NCI-H1048 (cell line): ENCODE measurements at regions not wholly inside any gene's neighbourhood (a gene's known extent, or its start where the extent isn't known, plus 50 kb on each side); places are given as distances from the start of the nearest gene placed in this dataset.

Source experiments
- DNase-seq: peaks from one replicate; lab custom pipeline; 2025; lab: John Stamatoyannopoulos, UW

- DNase-seq = no peak
These were observed 154.9 kb upstream of the ANKRD28 start for GRCh38 chr3:15952543-15953175.

GRCh38 chr3:15953841-15954240 is 156.1 kb upstream of the ANKRD28 start:
- DNase-seq = no peak

GRCh38 chr3:15955968-15956367 is 158.2 kb upstream of the ANKRD28 start:
- no peak for DNase-seq

- DNase-seq = no peak
These were observed 161.1 kb upstream of the ANKRD28 start for GRCh38 chr3:15958692-15959433.

GRCh38 chr3:15959434-15959811 is 161.6 kb upstream of the ANKRD28 start:
- no peak for DNase-seq

GRCh38 chr3:15964605-15965442 is 167.0 kb upstream of the ANKRD28 start:
- no peak for DNase-seq

GRCh38 chr3:15967577-15967976 is 169.8 kb upstream of the ANKRD28 start:
- DNase-seq = no peak

- no peak for DNase-seq
These were observed 172.3 kb upstream of the ANKRD28 start for GRCh38 chr3:15969874-15970640.

GRCh38 chr3:15973414-15973813 is 175.6 kb upstream of the ANKRD28 start:
- no peak for DNase-seq

- no peak for DNase-seq
These were observed 176.2 kb upstream of the ANKRD28 start for GRCh38 chr3:15973940-15974339.

- DNase-seq = no peak
These were observed 176.9 kb upstream of the ANKRD28 start for GRCh38 chr3:15974647-15975046.

GRCh38 chr3:15976524-15976923 is 178.7 kb upstream of the ANKRD28 start:
- DNase-seq = no peak

- DNase-seq = no peak
These were observed 179.3 kb upstream of the ANKRD28 start for GRCh38 chr3:15977090-15977489.

GRCh38 chr3:15977598-15978232 is 179.9 kb upstream of the ANKRD28 start:
- no peak for DNase-seq

- no peak for DNase-seq
These were observed 181.0 kb upstream of the ANKRD28 start for GRCh38 chr3:15978801-15979200.

GRCh38 chr3:15979495-15979894 is 181.7 kb upstream of the ANKRD28 start:
- DNase-seq = no peak

- DNase-seq = no peak
These were observed 182.1 kb upstream of the ANKRD28 start for GRCh38 chr3:15979900-15980299.

- no peak for DNase-seq
These were observed 184.5 kb upstream of the ANKRD28 start for GRCh38 chr3:15982243-15982642.

GRCh38 chr3:15982667-15983196 is 185.0 kb upstream of the ANKRD28 start:
- DNase-seq = no peak

GRCh38 chr3:15983232-15983631 is 185.5 kb upstream of the ANKRD28 start:
- DNase-seq = no peak

- no peak for DNase-seq
These were observed 185.9 kb upstream of the ANKRD28 start for GRCh38 chr3:15983693-15984092.
